ENCODE measurements at regions not wholly inside any gene's neighbourhood (a gene's known extent, or its start where the extent isn't known, plus 50 kb on each side); places are given as distances from the start of the nearest gene placed in this dataset.

DNA sequence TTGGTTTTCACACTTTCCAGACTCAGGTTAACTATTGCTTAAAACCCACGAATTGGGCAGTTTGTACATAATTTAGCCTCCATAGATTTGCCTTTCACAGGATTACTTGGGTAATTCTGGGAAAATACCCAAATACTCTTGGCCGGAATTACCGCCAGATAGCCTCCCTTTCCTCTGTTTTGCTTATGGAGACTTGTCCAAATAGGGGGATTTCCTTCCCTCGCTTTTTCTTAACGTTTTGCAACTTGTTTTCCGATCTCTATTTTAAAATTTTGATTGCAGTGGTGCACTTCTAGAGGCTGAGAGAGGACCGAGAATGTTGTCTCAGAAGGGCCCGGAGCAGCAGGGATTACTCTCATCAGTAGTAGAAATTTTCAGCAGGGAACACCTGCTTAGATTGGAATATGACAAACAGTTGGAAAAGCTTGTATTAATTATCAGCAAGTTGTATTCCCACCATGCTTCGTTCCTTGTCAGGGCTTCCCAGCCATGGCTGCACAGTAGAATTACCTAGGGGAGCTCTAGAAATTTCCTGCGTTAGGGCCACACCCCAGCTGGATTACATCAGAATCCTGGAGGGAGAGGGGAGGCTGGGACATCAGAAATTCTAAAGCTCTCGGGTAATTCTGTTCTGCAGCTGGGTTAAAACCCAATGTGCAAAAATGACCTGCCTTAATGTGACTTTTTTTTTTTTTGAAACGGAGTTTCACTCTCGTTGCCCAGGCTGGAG is 329.1 kb downstream of the SH3GL2 start:
- H3K9ac ChIP-seq (ENCODE audit: control insufficient read depth, insufficient read depth, low read length), result no peak overlapping the region
- H3K27me3 ChIP-seq (replicated peaks in 1 of 2; ENCODE audit: control insufficient read depth in 2 of 2, insufficient read depth in 2 of 2, low read length in 1 of 2), result peaks cover 2 to 7% of the 10 kb centered on the region in 2 experiments
- ChIA-PET POLR2A (no interaction called here), RAD21 (ENCODE audit: unreplicated experiment) (no interaction called here), SMC1A (ENCODE audit: uncharacterized antibody, unreplicated experiment) (interaction anchor here (0.8 kb wide), 1 partner anchor 73 kb away, joined by 4 read pairs; no protein-coding TSS in a partner anchor), CTCF (no interaction called here)
- DNase-seq (ENCODE audit: low read depth, low spot score), result no peak
- H3K4me3 ChIP-seq, result no peak overlapping the region
- H3K79me2 ChIP-seq (ENCODE audit: control insufficient read depth, insufficient read depth, low read length), result no peaks in the 10 kb centered on the region
- in situ Hi-C loops (cut with MboI) (loop anchor here (10.0 kb wide), 1 partner anchor 63 kb away; no protein-coding TSS in a partner anchor), intact Hi-C loops (cut with micrococcal nuclease; ENCODE audit: unreplicated experiment) (no loop called here)
- H3K4me2 ChIP-seq (ENCODE audit: control insufficient read depth, insufficient read depth), result no peak overlapping the region
- FAIRE-seq, result no peak
- H3K9me3 ChIP-seq (replicated peaks; ENCODE audit: control insufficient read depth, insufficient read depth, low read length), result no peaks in the 10 kb centered on the region
- no peak overlapping the region for H2AFZ ChIP-seq (ENCODE audit: control insufficient read depth, low read depth, low read length)
- 37% methylated on average over 12 of the region's 13 CpGs for WGBS (ENCODE audit: insufficient coverage, insufficient replicate concordance, low lambda C conversion rate, missing lambda C conversion rate)
- no peaks in the 10 kb centered on the region for H3K36me3 ChIP-seq (ENCODE audit: control insufficient read depth in 2 of 2, insufficient read depth in 2 of 2, low read length in 1 of 2)
- no peak overlapping the region for H3K27ac ChIP-seq (ENCODE audit: control insufficient read depth, insufficient read depth)
- no peak for ATAC-seq
- no peaks in the 10 kb centered on the region for H3K4me1 ChIP-seq (ENCODE audit: control insufficient read depth, insufficient read depth, low read length)
- H4K20me1 ChIP-seq (ENCODE audit: control insufficient read depth, insufficient read depth), result no peaks in the 10 kb centered on the region
- no TSS peak for BruUV-seq (replicated peaks)
- TF ChIP-seq, protein P1, sequence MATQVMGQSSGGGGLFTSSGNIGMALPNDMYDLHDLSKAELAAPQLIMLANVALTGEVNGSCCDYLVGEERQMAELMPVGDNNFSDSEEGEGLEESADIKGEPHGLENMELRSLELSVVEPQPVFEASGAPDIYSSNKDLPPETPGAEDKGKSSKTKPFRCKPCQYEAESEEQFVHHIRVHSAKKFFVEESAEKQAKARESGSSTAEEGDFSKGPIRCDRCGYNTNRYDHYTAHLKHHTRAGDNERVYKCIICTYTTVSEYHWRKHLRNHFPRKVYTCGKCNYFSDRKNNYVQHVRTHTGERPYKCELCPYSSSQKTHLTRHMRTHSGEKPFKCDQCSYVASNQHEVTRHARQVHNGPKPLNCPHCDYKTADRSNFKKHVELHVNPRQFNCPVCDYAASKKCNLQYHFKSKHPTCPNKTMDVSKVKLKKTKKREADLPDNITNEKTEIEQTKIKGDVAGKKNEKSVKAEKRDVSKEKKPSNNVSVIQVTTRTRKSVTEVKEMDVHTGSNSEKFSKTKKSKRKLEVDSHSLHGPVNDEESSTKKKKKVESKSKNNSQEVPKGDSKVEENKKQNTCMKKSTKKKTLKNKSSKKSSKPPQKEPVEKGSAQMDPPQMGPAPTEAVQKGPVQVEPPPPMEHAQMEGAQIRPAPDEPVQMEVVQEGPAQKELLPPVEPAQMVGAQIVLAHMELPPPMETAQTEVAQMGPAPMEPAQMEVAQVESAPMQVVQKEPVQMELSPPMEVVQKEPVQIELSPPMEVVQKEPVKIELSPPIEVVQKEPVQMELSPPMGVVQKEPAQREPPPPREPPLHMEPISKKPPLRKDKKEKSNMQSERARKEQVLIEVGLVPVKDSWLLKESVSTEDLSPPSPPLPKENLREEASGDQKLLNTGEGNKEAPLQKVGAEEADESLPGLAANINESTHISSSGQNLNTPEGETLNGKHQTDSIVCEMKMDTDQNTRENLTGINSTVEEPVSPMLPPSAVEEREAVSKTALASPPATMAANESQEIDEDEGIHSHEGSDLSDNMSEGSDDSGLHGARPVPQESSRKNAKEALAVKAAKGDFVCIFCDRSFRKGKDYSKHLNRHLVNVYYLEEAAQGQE (IDR thresholded peaks at IDR 0.05; ENCODE audit: low read depth, low read length), result no peak
- TF ChIP-seq IKZF1 (conservative IDR thresholded peaks at IDR 0.05) (no peak), EP300 (IDR thresholded peaks at IDR 0.05; ENCODE audit: borderline replicate concordance in 1 of 2, control insufficient read depth in 1 of 2, low read depth in 2 of 2, low read length in 2 of 2) (no peak), NFYA (IDR thresholded peaks at IDR 0.05; ENCODE audit: borderline replicate concordance, low read depth, low read length) (no peak), RAD21 (IDR thresholded peaks at IDR 0.05; ENCODE audit: insufficient read depth, low read depth, low read length) (no peak), TAF1 (IDR thresholded peaks at IDR 0.05; ENCODE audit: borderline replicate concordance, low read depth, low read length) (no peak), PAX5 (IDR thresholded peaks at IDR 0.05; ENCODE audit: borderline replicate concordance, low read depth, low read length) (no peak), SMAD1 (IDR thresholded peaks at IDR 0.05; ENCODE audit: low read depth, partially characterized antibody) (no peak), RB1 (IDR thresholded peaks at IDR 0.05; ENCODE audit: borderline replicate concordance) (no peak)
- TF ChIP-seq, protein P2, sequence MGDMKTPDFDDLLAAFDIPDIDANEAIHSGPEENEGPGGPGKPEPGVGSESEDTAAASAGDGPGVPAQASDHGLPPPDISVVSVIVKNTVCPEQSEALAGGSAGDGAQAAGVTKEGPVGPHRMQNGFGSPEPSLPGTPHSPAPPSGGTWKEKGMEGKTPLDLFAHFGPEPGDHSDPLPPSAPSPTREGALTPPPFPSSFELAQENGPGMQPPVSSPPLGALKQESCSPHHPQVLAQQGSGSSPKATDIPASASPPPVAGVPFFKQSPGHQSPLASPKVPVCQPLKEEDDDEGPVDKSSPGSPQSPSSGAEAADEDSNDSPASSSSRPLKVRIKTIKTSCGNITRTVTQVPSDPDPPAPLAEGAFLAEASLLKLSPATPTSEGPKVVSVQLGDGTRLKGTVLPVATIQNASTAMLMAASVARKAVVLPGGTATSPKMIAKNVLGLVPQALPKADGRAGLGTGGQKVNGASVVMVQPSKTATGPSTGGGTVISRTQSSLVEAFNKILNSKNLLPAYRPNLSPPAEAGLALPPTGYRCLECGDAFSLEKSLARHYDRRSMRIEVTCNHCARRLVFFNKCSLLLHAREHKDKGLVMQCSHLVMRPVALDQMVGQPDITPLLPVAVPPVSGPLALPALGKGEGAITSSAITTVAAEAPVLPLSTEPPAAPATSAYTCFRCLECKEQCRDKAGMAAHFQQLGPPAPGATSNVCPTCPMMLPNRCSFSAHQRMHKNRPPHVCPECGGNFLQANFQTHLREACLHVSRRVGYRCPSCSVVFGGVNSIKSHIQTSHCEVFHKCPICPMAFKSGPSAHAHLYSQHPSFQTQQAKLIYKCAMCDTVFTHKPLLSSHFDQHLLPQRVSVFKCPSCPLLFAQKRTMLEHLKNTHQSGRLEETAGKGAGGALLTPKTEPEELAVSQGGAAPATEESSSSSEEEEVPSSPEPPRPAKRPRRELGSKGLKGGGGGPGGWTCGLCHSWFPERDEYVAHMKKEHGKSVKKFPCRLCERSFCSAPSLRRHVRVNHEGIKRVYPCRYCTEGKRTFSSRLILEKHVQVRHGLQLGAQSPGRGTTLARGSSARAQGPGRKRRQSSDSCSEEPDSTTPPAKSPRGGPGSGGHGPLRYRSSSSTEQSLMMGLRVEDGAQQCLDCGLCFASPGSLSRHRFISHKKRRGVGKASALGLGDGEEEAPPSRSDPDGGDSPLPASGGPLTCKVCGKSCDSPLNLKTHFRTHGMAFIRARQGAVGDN (IDR thresholded peaks at IDR 0.05), result no peak
- TF ChIP-seq, protein P3, sequence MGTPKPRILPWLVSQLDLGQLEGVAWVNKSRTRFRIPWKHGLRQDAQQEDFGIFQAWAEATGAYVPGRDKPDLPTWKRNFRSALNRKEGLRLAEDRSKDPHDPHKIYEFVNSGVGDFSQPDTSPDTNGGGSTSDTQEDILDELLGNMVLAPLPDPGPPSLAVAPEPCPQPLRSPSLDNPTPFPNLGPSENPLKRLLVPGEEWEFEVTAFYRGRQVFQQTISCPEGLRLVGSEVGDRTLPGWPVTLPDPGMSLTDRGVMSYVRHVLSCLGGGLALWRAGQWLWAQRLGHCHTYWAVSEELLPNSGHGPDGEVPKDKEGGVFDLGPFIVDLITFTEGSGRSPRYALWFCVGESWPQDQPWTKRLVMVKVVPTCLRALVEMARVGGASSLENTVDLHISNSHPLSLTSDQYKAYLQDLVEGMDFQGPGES (IDR thresholded peaks at IDR 0.05), result no peak
- TF ChIP-seq, protein P4, sequence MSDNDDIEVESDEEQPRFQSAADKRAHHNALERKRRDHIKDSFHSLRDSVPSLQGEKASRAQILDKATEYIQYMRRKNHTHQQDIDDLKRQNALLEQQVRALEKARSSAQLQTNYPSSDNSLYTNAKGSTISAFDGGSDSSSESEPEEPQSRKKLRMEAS (IDR thresholded peaks at IDR 0.05; ENCODE audit: low read depth, low read length), result no peak
- TF ChIP-seq, protein P5, sequence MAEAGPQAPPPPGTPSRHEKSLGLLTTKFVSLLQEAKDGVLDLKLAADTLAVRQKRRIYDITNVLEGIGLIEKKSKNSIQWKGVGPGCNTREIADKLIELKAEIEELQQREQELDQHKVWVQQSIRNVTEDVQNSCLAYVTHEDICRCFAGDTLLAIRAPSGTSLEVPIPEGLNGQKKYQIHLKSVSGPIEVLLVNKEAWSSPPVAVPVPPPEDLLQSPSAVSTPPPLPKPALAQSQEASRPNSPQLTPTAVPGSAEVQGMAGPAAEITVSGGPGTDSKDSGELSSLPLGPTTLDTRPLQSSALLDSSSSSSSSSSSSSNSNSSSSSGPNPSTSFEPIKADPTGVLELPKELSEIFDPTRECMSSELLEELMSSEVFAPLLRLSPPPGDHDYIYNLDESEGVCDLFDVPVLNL (IDR thresholded peaks at IDR 0.05; ENCODE audit: low read depth, low read length), result no peak
